HepG2 (cell line): ENCODE measurements at regions not wholly inside any gene's neighbourhood (a gene's known extent, or its start where the extent isn't known, plus 50 kb on each side); places are given as distances from the start of the nearest gene placed in this dataset.

Experiments used
- ATAC-seq: fragments of 200-7000 bp; cut with Tn5 transposase; 3 replicates; pipeline ENCODE4 v1.9.1; 2020; ENCODE audit warnings: mild to moderate bottlenecking, moderate library complexity
- BruUV-seq: library from RNA; stranded (reverse); fragments of 400-500 nt; replicated peaks from 2 replicates; lab custom pipeline; 2021; lab: Mats Ljungman, UMichigan
- CTCF ChIA-PET: fragments of 300-600 bp; formaldehyde crosslinking; extraction: SDS; loops from one replicate; lab custom pipeline; 2021; ENCODE audit warnings: low total read pairs, inconsistent platforms, low intra/inter-chr PET ratio; lab: Yijun Ruan, JAX
- POLR2A ChIA-PET: fragments of 350-600 bp; sonication (Branson Sonifier 250); formaldehyde crosslinking; loops from one replicate; lab custom pipeline; 2020; ENCODE audit warnings: antibody characterized with exemption, inconsistent platforms; lab: Yijun Ruan, JAX
- DNase-seq: peaks from one replicate; pipeline ENCODE4 v3.0.0-alpha.2; 2015; ENCODE audit warnings: low spot score
- FAIRE-seq: peaks from 3 replicates; lab custom pipeline; 2011; peaks lifted over from hg19 to GRCh38; lab: Jason Lieb, UNC
- H2AFZ ChIP-seq: one replicate; pipeline ENCODE4 v1.6.1; 2011; ENCODE audit warnings: low read length, inconsistent platforms
- H3K27ac ChIP-seq: fragments of 300-600 bp; 3 replicates; pipeline ENCODE4 v1.8.0; 2011; ENCODE audit warnings: mixed run types, mild to moderate bottlenecking, mixed read lengths, low read length, inconsistent platforms; ENCODE audit not compliant: insufficient read depth; ENCODE audit errors: extremely low read length
- H3K27me3 ChIP-seq, 2 experiments: fragments of 200-600 bp in 1 of 2; 2 replicates in 1 of 2; 3 replicates in 1 of 2; pipeline versions ENCODE4 v1.6.0 to v1.8.0; 2011; ENCODE audit warnings: low read length in 2 of 2, mild to moderate bottlenecking in 2 of 2, moderate library complexity in 2 of 2, inconsistent platforms in 1 of 2; ENCODE audit not compliant: insufficient read depth in 2 of 2, control insufficient read depth in 1 of 2
- H3K36me3 ChIP-seq, 2 experiments: fragments of 200-600 bp in 1 of 2; replicated peaks in 1 of 2; 2 replicates in 1 of 2; 3 replicates in 1 of 2; pipeline versions ENCODE4 v1.5.1 to v1.8.0; 2011; ENCODE audit warnings: low read length in 2 of 2, inconsistent platforms in 1 of 2; ENCODE audit not compliant: insufficient read depth in 2 of 2, control insufficient read depth in 1 of 2
- H3K4me1 ChIP-seq: 2 replicates; pipeline ENCODE4 v1.5.1; 2012; ENCODE audit warnings: low read length, inconsistent platforms; ENCODE audit not compliant: insufficient read depth
- H3K4me2 ChIP-seq: 2 replicates; pipeline ENCODE4 v1.6.0; 2011; ENCODE audit warnings: low read depth, low read length, inconsistent platforms
- H3K4me3 ChIP-seq, 3 experiments: fragments of 200-600 bp in 1 of 3; sonication (generic), shearing (Covaris generic) in 1 of 3; replicated peaks in 1 of 3; 2 replicates each; pipeline ENCODE4 v1.5.1; 2011 to 2016; ENCODE audit warnings: low read length in 3 of 3, inconsistent platforms in 2 of 3, low read depth in 2 of 3, mild to moderate bottlenecking in 2 of 3, control low read depth in 1 of 3, mixed read lengths in 1 of 3; ENCODE audit not compliant: insufficient read depth in 1 of 3
- H3K79me2 ChIP-seq: one replicate; pipeline ENCODE4 v1.6.1; 2011; ENCODE audit warnings: low read length, inconsistent platforms; ENCODE audit not compliant: insufficient read depth
- H3K9ac ChIP-seq: 2 replicates; pipeline ENCODE4 v1.6.0; 2011; ENCODE audit warnings: mild to moderate bottlenecking, low read depth, low read length, inconsistent platforms; ENCODE audit not compliant: insufficient read depth
- H3K9me3 ChIP-seq: 2 replicates; pipeline ENCODE4 v1.5.1; 2012; ENCODE audit warnings: mild to moderate bottlenecking, low read length
- H4K20me1 ChIP-seq: 2 replicates; pipeline ENCODE4 v1.6.0; 2011; ENCODE audit warnings: inconsistent platforms, mild to moderate bottlenecking, low read length, moderate library complexity; ENCODE audit not compliant: insufficient read depth
- ATF5 ChIP-seq: sonication (generic); formaldehyde crosslinking; IDR thresholded peaks from 2 replicates; pipeline ENCODE4 v1.4.0; 2020; ENCODE audit warnings: mild to moderate bottlenecking, low read depth, missing genetic modification reagents
- CAMTA2 ChIP-seq: sonication (generic); formaldehyde crosslinking; IDR thresholded peaks from 2 replicates; pipeline ENCODE4 v1.4.0; 2020; ENCODE audit warnings: mild to moderate bottlenecking, missing genetic modification reagents, borderline replicate concordance
- GRHL1 ChIP-seq: sonication (generic); formaldehyde crosslinking; conservative IDR thresholded peaks from 2 replicates; pipeline ENCODE4 v1.8.0; 2022; ENCODE audit warnings: missing genetic modification reagents
- RARA ChIP-seq: IDR thresholded peaks from 2 replicates; pipeline ENCODE4 v1.6.1; 2016; ENCODE audit warnings: missing genetic modification reagents, missing compliant biosample characterization
- ZNF276 ChIP-seq: sonication (generic); formaldehyde crosslinking; IDR thresholded peaks from 2 replicates; pipeline ENCODE4 v1.4.0; 2020; ENCODE audit warnings: mild to moderate bottlenecking, low read depth, missing genetic modification reagents
- ZNF33B ChIP-seq: sonication (generic); formaldehyde crosslinking; IDR thresholded peaks from 2 replicates; pipeline ENCODE4 v1.5.1; 2020; ENCODE audit warnings: mild to moderate bottlenecking, missing genetic modification reagents
- in situ Hi-C: cut with HindIII; loops from 2 replicates; pipeline ENCODE4 v1.10.0; 2017; ENCODE audit warnings: low pct_unique_long_range_greater_than_20kb; ENCODE audit not compliant: extremely low pct_ligation_motif_present
- intact Hi-C: fragments of 100-400 bp; cut with micrococcal nuclease; formaldehyde crosslinking; loops from one replicate; pipeline ENCODE4 v1.10.0; 2022; ENCODE audit not compliant: unreplicated experiment

GRCh38 chr2:147293991-147294824, 550.6 kb upstream of the ACVR2A start (continued):
- TF ChIP-seq ZNF276 (CRISPR knock-in tag) = no peak
- TF ChIP-seq ATF5 (CRISPR knock-in tag) = no peak
- no peak for TF ChIP-seq ZNF33B (CRISPR knock-in tag)
- no peak for TF ChIP-seq RARA (CRISPR knock-in tag)
- no peak for TF ChIP-seq CAMTA2

- intact Hi-C loops (no loop called here), in situ Hi-C loops (no loop called here)
- no peak for TF ChIP-seq GRHL1
These were observed 556.7 kb upstream of the ACVR2A start for GRCh38 chr2:147288131-147288530.

More at GRCh38 chr2:147288131-147288530, 556.7 kb upstream of the ACVR2A start:
- Histone ChIP-seq H3K9ac (no peak overlapping the region), H3K27me3 (no peaks in the 10 kb centered on the region), H3K27ac (no peak overlapping the region), H2AFZ (no peak overlapping the region), H4K20me1 (no peaks in the 10 kb centered on the region), H3K79me2 (no peaks in the 10 kb centered on the region), H3K4me1 (no peaks in the 10 kb centered on the region), H3K9me3 (peaks cover 32% of the 10 kb centered on the region; the same call in 1 of the 2 replicates), H3K4me3 (no peak overlapping the region), H3K36me3 (no peaks in the 10 kb centered on the region), H3K4me2 (no peak overlapping the region)
- DNase-seq = no peak
- no peak for FAIRE-seq
- CTCF ChIA-PET = no interaction called here
- POLR2A ChIA-PET = no interaction called here
- BruUV-seq = no TSS peak
- no peak for ATAC-seq
